Caco-2 (cell line): ENCODE measurements at regions not wholly inside any gene's neighbourhood (a gene's known extent, or its start where the extent isn't known, plus 50 kb on each side); places are given as distances from the start of the nearest gene placed in this dataset.

ENCODE experiments used
- BruUV-seq: library from RNA; stranded (reverse); fragments of 400-500 nt; replicated peaks from 2 replicates; lab custom pipeline; 2021; lab: Mats Ljungman, UMichigan
- CTCF ChIA-PET: fragments of 300-600 bp; sonication (Branson Sonifier 250); formaldehyde crosslinking; loops from one replicate; lab custom pipeline; 2022; ENCODE audit warnings: antibody characterized with exemption; lab: Charles Lee
- POLR2A ChIA-PET: fragments of 300-600 bp; sonication (Branson Sonifier 250); formaldehyde crosslinking; loops from one replicate; lab custom pipeline; 2022; ENCODE audit warnings: antibody characterized with exemption; lab: Charles Lee
- DNase-seq, 2 experiments: peaks; one replicate each; pipeline versions ENCODE4 v3.0.0 to v3.0.0-alpha.2; 2020 to 2022
- H3K27me3 ChIP-seq: replicated peaks from 2 replicates; pipeline ENCODE4 v1.6.0; 2011; ENCODE audit warnings: low read length; ENCODE audit not compliant: control insufficient read depth, insufficient read depth
- H3K36me3 ChIP-seq: 2 replicates; pipeline ENCODE4 v1.5.1; 2011; ENCODE audit warnings: low read length; ENCODE audit not compliant: control insufficient read depth, insufficient read depth
- H3K4me1 ChIP-seq: fragments of 250-450 bp; sonication (Bioruptor Pico); 2 replicates; pipeline ENCODE4 v1.5.1; 2020; ENCODE audit warnings: mild to moderate bottlenecking
- H3K4me3 ChIP-seq: 2 replicates; pipeline ENCODE4 v1.5.1; 2011; ENCODE audit warnings: low read depth, mild to moderate bottlenecking, control low read depth, low read length
- H3K9me3 ChIP-seq: fragments of 250-450 bp; sonication (Bioruptor Pico); 2 replicates; pipeline ENCODE4 v1.5.1; 2020; ENCODE audit warnings: mild to moderate bottlenecking, moderate library complexity
- H3K27ac Mint-ChIP-seq: one replicate; pipeline ENCODE4 v1.8.0; 2022; ENCODE audit warnings: mixed read lengths; ENCODE audit not compliant: unreplicated experiment
- H3K27me3 Mint-ChIP-seq: one replicate; pipeline ENCODE4 v1.8.0; 2022; ENCODE audit warnings: mixed read lengths; ENCODE audit not compliant: insufficient read depth, unreplicated experiment
- H3K36me3 Mint-ChIP-seq: one replicate; pipeline ENCODE4 v1.8.0; 2022; ENCODE audit warnings: mild to moderate bottlenecking, mixed read lengths; ENCODE audit not compliant: insufficient read depth, unreplicated experiment
- H3K4me1 Mint-ChIP-seq: one replicate; pipeline ENCODE4 v1.8.0; 2022; ENCODE audit warnings: low read depth, mixed read lengths; ENCODE audit not compliant: unreplicated experiment
- H3K4me3 Mint-ChIP-seq: one replicate; pipeline ENCODE4 v1.8.0; 2022; ENCODE audit warnings: mild to moderate bottlenecking, moderate library complexity, mixed read lengths; ENCODE audit not compliant: unreplicated experiment
- H3K9me3 Mint-ChIP-seq: one replicate; pipeline ENCODE4 v1.8.0; 2022; ENCODE audit warnings: mixed read lengths; ENCODE audit not compliant: unreplicated experiment
- CTCF ChIP-seq, 2 experiments: fragments of 200-600 bp in 1 of 2; IDR thresholded peaks; 1 replicate in 1 of 2; 2 replicates in 1 of 2; pipeline versions ENCODE4 v1.5.1 to v1.8.0; 2011 to 2022; ENCODE audit warnings: antibody characterized with exemption in 1 of 2, control low read depth in 1 of 2, inconsistent platforms in 1 of 2, low read depth in 1 of 2, low read length in 1 of 2, mild to moderate bottlenecking in 1 of 2, moderate library complexity in 1 of 2; ENCODE audit not compliant: insufficient read depth in 1 of 2, severe bottlenecking in 1 of 2, unreplicated experiment in 1 of 2
- intact Hi-C: fragments of 100-400 bp; cut with micrococcal nuclease; formaldehyde crosslinking; loops from one replicate; pipeline ENCODE4 v1.10.0; 2022; ENCODE audit not compliant: unreplicated experiment

- DNase-seq: no peak
- intact Hi-C loops: no loop called here
- TF ChIP-seq CTCF (IDR thresholded peaks at IDR 0.05; ENCODE audit: insufficient read depth in 1 of 2, low read depth in 1 of 2, low read length in 1 of 2, severe bottlenecking in 1 of 2, unreplicated experiment in 1 of 2): no peak
- ChIA-PET POLR2A (no interaction called here), CTCF (no interaction called here)
- Mint-ChIP-seq H3K4me3 (no peak overlapping the region), H3K27me3 (no peaks in the 10 kb centered on the region), H3K36me3 (no peaks in the 10 kb centered on the region), H3K4me1 (no peaks in the 10 kb centered on the region), H3K9me3 (peaks cover 2% of the 10 kb centered on the region), H3K27ac (no peak overlapping the region)
- no peak overlapping the region for H3K4me3 ChIP-seq
- H3K27me3 ChIP-seq: no peaks in the 10 kb centered on the region
- no peaks in the 10 kb centered on the region for H3K4me1 ChIP-seq
- no peaks in the 10 kb centered on the region for H3K36me3 ChIP-seq
- H3K9me3 ChIP-seq: no peaks in the 10 kb centered on the region
- no TSS peak for BruUV-seq
Observed at GRCh38 chr12:126869644-126870043, 1397.3 kb upstream of the TMEM132C start.

- Histone ChIP-seq H3K27me3 (no peaks in the 10 kb centered on the region), H3K4me3 (no peak overlapping the region), H3K36me3 (no peaks in the 10 kb centered on the region), H3K9me3 (no peaks in the 10 kb centered on the region), H3K4me1 (no peaks in the 10 kb centered on the region)
- no peak overlapping the region for H3K27ac Mint-ChIP-seq
- intact Hi-C loops: loop anchor here (1.0 to 2.0 kb wide), 2 partner anchors 804 to 1341 kb away; no protein-coding TSS in a partner anchor
- H3K36me3 Mint-ChIP-seq: no peaks in the 10 kb centered on the region
- no peak for TF ChIP-seq CTCF (IDR thresholded peaks at IDR 0.05; ENCODE audit: insufficient read depth in 1 of 2, low read depth in 1 of 2, low read length in 1 of 2, severe bottlenecking in 1 of 2, unreplicated experiment in 1 of 2)
- no peaks in the 10 kb centered on the region for H3K4me1 Mint-ChIP-seq
- no peak for DNase-seq
- H3K4me3 Mint-ChIP-seq: no peak overlapping the region
- no peaks in the 10 kb centered on the region for H3K27me3 Mint-ChIP-seq
- BruUV-seq: no TSS peak
- CTCF ChIA-PET: no interaction called here
- no peaks in the 10 kb centered on the region for H3K9me3 Mint-ChIP-seq
- POLR2A ChIA-PET: no interaction called here
Observed at GRCh38 chr12:126873701-126874100, 1393.3 kb upstream of the TMEM132C start.

GRCh38 chr12:126874427-126875026 lies 1392.4 kb upstream of the TMEM132C start:
- no peak overlapping the region for H3K4me3 Mint-ChIP-seq
- Histone ChIP-seq H3K9me3 (no peaks in the 10 kb centered on the region), H3K4me1 (no peaks in the 10 kb centered on the region), H3K27me3 (no peaks in the 10 kb centered on the region), H3K36me3 (no peaks in the 10 kb centered on the region), H3K4me3 (no peak overlapping the region)
- intact Hi-C loops: loop anchor here (1.0 to 2.0 kb wide), 2 partner anchors 805 to 1342 kb away; no protein-coding TSS in a partner anchor
- no peak overlapping the region for H3K27ac Mint-ChIP-seq
- ChIA-PET CTCF (interaction anchor here (1.0 kb wide), 1 partner anchor 90 kb away, joined by 3 read pairs; no protein-coding TSS in a partner anchor), POLR2A (no interaction called here)
- no peaks in the 10 kb centered on the region for H3K4me1 Mint-ChIP-seq
- no peaks in the 10 kb centered on the region for H3K36me3 Mint-ChIP-seq
- TF ChIP-seq CTCF (IDR thresholded peaks at IDR 0.05; ENCODE audit: insufficient read depth in 1 of 2, low read depth in 1 of 2, low read length in 1 of 2, severe bottlenecking in 1 of 2, unreplicated experiment in 1 of 2): peak; percentile 61 to 80
- BruUV-seq: no TSS peak
- no peaks in the 10 kb centered on the region for H3K27me3 Mint-ChIP-seq
- H3K9me3 Mint-ChIP-seq: no peaks in the 10 kb centered on the region
- peak; percentile 50 to 63 for DNase-seq
